CD14-positive monocyte (primary cell): ENCODE measurements at regions not wholly inside any gene's neighbourhood (a gene's known extent, or its start where the extent isn't known, plus 50 kb on each side); places are given as distances from the start of the nearest gene placed in this dataset.

Source experiments
- DNase-seq, 3 donors: peaks; one replicate each; pipeline ENCODE4 v3.0.0-alpha.2; 2011 to 2022
- H2AFZ ChIP-seq: 2 replicates; pipeline ENCODE4 v1.6.0; 2012; ENCODE audit warnings: mild to moderate bottlenecking, low read depth, low read length, inconsistent platforms; ENCODE audit not compliant: insufficient read depth, poor library complexity, severe bottlenecking
- H3K27ac ChIP-seq, 2 donors: 1 replicate in 1 of 2; 2 replicates in 1 of 2; pipeline ENCODE4 v1.5.1; 2012 to 2013; ENCODE audit warnings: low read length in 2 of 2, control low read depth in 1 of 2, inconsistent platforms in 1 of 2, low read depth in 1 of 2, mild to moderate bottlenecking in 1 of 2
- H3K27me3 ChIP-seq, 2 donors: one replicate each; pipeline versions ENCODE4 v1.6.0 to v1.6.1; 2011 to 2013; ENCODE audit warnings: low read length in 2 of 2; ENCODE audit not compliant: control insufficient read depth in 2 of 2, insufficient read depth in 2 of 2
- H3K36me3 ChIP-seq, 2 donors: replicated peaks in 1 of 2; 1 replicate in 1 of 2; 2 replicates in 1 of 2; pipeline versions ENCODE4 v1.5.1 to v1.6.1; 2012 to 2013; ENCODE audit warnings: low read length in 2 of 2, control low read depth in 1 of 2, inconsistent platforms in 1 of 2, mild to moderate bottlenecking in 1 of 2; ENCODE audit not compliant: insufficient read depth in 2 of 2, control insufficient read depth in 1 of 2
- H3K4me1 ChIP-seq, 2 donors: 1 replicate in 1 of 2; 2 replicates in 1 of 2; pipeline versions ENCODE4 v1.5.1 to v1.6.1; 2012 to 2013; ENCODE audit warnings: low read length in 2 of 2, control low read depth in 1 of 2, inconsistent platforms in 1 of 2, mild to moderate bottlenecking in 1 of 2, moderate library complexity in 1 of 2; ENCODE audit not compliant: insufficient read depth in 2 of 2, control insufficient read depth in 1 of 2
- H3K4me2 ChIP-seq: replicated peaks from 2 replicates; pipeline ENCODE3; 2012; ENCODE audit warnings: low read length, moderate library complexity, mild to moderate bottlenecking; ENCODE audit not compliant: poor library complexity, severe bottlenecking; ENCODE audit errors: extremely low read depth
- H3K4me3 ChIP-seq, 3 experiments: fragments of 200-600 bp in 1 of 3; sonication (generic) in 1 of 3; replicated peaks in 1 of 3; 1 replicate in 2 of 3; 2 replicates in 1 of 3; pipeline ENCODE4 v1.5.1; 2011 to 2013; ENCODE audit warnings: low read length in 3 of 3, mild to moderate bottlenecking in 3 of 3, control low read depth in 2 of 3, low read depth in 2 of 3, inconsistent platforms in 1 of 3, moderate library complexity in 1 of 3
- H3K79me2 ChIP-seq: 2 replicates; pipeline ENCODE4 v1.6.0; 2012; ENCODE audit warnings: mild to moderate bottlenecking, control low read depth, inconsistent platforms, low read length, moderate library complexity; ENCODE audit not compliant: insufficient read depth
- H3K9ac ChIP-seq: 2 replicates; pipeline ENCODE4 v1.6.0; 2017; ENCODE audit warnings: low read length, mild to moderate bottlenecking; ENCODE audit not compliant: insufficient read depth, poor library complexity, severe bottlenecking
- H3K9me3 ChIP-seq, 2 donors: replicated peaks in 1 of 2; 1 replicate in 1 of 2; 2 replicates in 1 of 2; pipeline versions ENCODE4 v1.5.1 to v1.6.1; 2012 to 2013; ENCODE audit warnings: low read length in 2 of 2, control low read depth in 1 of 2; ENCODE audit not compliant: control insufficient read depth in 1 of 2, insufficient read depth in 1 of 2
- H4K20me1 ChIP-seq: 2 replicates; pipeline ENCODE4 v1.6.0; 2012; ENCODE audit warnings: mild to moderate bottlenecking, low read length, control low read depth, moderate library complexity; ENCODE audit not compliant: insufficient read depth
- H3K27ac Mint-ChIP-seq, 7 donors: one replicate each; pipeline ENCODE4 v1.8.0; 2020; ENCODE audit warnings: mild to moderate bottlenecking in 7 of 7, mixed read lengths in 7 of 7, moderate library complexity in 6 of 7, inconsistent platforms in 2 of 7
- H3K27me3 Mint-ChIP-seq, 3 donors: one replicate each; pipeline ENCODE4 v1.8.0; 2021 to 2022; ENCODE audit warnings: low read depth in 3 of 3, mild to moderate bottlenecking in 3 of 3, mixed read lengths in 3 of 3, moderate library complexity in 3 of 3, inconsistent platforms in 1 of 3
- H3K36me3 Mint-ChIP-seq, 2 donors: one replicate each; pipeline ENCODE4 v1.8.0; 2020; ENCODE audit warnings: mixed read lengths in 2 of 2, inconsistent platforms in 1 of 2, mild to moderate bottlenecking in 1 of 2
- H3K4me1 Mint-ChIP-seq: one replicate; pipeline ENCODE4 v1.8.0; 2020; ENCODE audit warnings: mild to moderate bottlenecking, mixed read lengths
- H3K4me3 Mint-ChIP-seq, 2 donors: one replicate each; pipeline ENCODE4 v1.8.0; 2020; ENCODE audit warnings: mild to moderate bottlenecking in 2 of 2, mixed read lengths in 2 of 2, moderate library complexity in 1 of 2
- H3K9me3 Mint-ChIP-seq, 7 donors: one replicate each; pipeline ENCODE4 v1.8.0; 2020 to 2022; ENCODE audit warnings: mixed read lengths in 7 of 7, mild to moderate bottlenecking in 6 of 7, moderate library complexity in 6 of 7, inconsistent platforms in 2 of 7
- WGBS: methylation state at CpG from one replicate; pipeline ENCODE4 v1.1.5; 2013; ENCODE audit warnings: missing lambda C conversion rate; ENCODE audit not compliant: insufficient coverage; 5-methylcytosine and 5-hydroxymethylcytosine counted together
- intact Hi-C, 2 donors: fragments of 100-400 bp; cut with micrococcal nuclease; formaldehyde crosslinking; loops; one replicate each; pipeline versions ENCODE4 v1.15.0 to v1.15.1; 2023
- TF ChIP-seq, protein P1 (sequence below): fragments of 200-600 bp; IDR thresholded peaks from one replicate; pipeline ENCODE4 v1.8.0; 2022; ENCODE audit warnings: antibody characterized with exemption, mild to moderate bottlenecking

GRCh38 chr1:29725262-29725661, 488.9 kb downstream of the PTPRU start:
- Histone ChIP-seq H2AFZ (no peak overlapping the region), H3K79me2 (no peaks in the 10 kb centered on the region), H3K9ac (no peak overlapping the region), H3K4me1 (no peaks in the 10 kb centered on the region), H3K36me3 (no peaks in the 10 kb centered on the region), H3K27me3 (no peaks in the 10 kb centered on the region), H3K27ac (no peak overlapping the region), H3K4me3 (no peak overlapping the region), H3K9me3 (peaks cover 25 to 35% of the 10 kb centered on the region in 2 donors), H4K20me1 (no peaks in the 10 kb centered on the region), H3K4me2 (no peak overlapping the region)
- no peaks in the 10 kb centered on the region for H3K4me1 Mint-ChIP-seq
- intact Hi-C loops: no loop called here
- TF ChIP-seq, protein P1, sequence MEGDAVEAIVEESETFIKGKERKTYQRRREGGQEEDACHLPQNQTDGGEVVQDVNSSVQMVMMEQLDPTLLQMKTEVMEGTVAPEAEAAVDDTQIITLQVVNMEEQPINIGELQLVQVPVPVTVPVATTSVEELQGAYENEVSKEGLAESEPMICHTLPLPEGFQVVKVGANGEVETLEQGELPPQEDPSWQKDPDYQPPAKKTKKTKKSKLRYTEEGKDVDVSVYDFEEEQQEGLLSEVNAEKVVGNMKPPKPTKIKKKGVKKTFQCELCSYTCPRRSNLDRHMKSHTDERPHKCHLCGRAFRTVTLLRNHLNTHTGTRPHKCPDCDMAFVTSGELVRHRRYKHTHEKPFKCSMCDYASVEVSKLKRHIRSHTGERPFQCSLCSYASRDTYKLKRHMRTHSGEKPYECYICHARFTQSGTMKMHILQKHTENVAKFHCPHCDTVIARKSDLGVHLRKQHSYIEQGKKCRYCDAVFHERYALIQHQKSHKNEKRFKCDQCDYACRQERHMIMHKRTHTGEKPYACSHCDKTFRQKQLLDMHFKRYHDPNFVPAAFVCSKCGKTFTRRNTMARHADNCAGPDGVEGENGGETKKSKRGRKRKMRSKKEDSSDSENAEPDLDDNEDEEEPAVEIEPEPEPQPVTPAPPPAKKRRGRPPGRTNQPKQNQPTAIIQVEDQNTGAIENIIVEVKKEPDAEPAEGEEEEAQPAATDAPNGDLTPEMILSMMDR: no peak
- DNase-seq: no peak
- WGBS: no CpG with 5 or more reads among the region's 1 CpG
- H3K4me3 Mint-ChIP-seq: no peak overlapping the region
- H3K9me3 Mint-ChIP-seq: peaks cover 16 to 32% (median 26%) of the 10 kb centered on the region in 7 donors
- H3K36me3 Mint-ChIP-seq: no peaks in the 10 kb centered on the region
- H3K27ac Mint-ChIP-seq: no peak overlapping the region
- peaks cover 2 to 9% (median 3%) of the 10 kb centered on the region in 3 donors for H3K27me3 Mint-ChIP-seq

- H3K79me2 ChIP-seq: no peaks in the 10 kb centered on the region
- Mint-ChIP-seq H3K27me3 (peaks cover 0 to 9% (median 3%) of the 10 kb centered on the region in 3 donors), H3K4me1 (peaks cover 6% of the 10 kb centered on the region), H3K27ac (no peak overlapping the region), H3K4me3 (no peak overlapping the region), H3K36me3 (no peaks in the 10 kb centered on the region), H3K9me3 (peaks cover 23 to 36% (median 28%) of the 10 kb centered on the region in 7 donors)
- H3K9ac ChIP-seq: no peak overlapping the region
- peaks cover 25 to 36% of the 10 kb centered on the region in 2 donors for H3K9me3 ChIP-seq
- no peaks in the 10 kb centered on the region for H4K20me1 ChIP-seq
- H3K4me2 ChIP-seq: no peak overlapping the region
- no peak overlapping the region for H2AFZ ChIP-seq
- H3K27ac ChIP-seq: no peak overlapping the region
- H3K4me3 ChIP-seq: no peak overlapping the region
- no peak for DNase-seq
- H3K27me3 ChIP-seq: no peaks in the 10 kb centered on the region
- H3K4me1 ChIP-seq: no peaks in the 10 kb centered on the region
- TF ChIP-seq, protein P1: no peak
- H3K36me3 ChIP-seq: no peaks in the 10 kb centered on the region
- intact Hi-C loops: no loop called here
Observed at GRCh38 chr1:29722598-29722997, 486.3 kb downstream of the PTPRU start.
